Upper lobe of left lung (tissue), 4 donors: ENCODE measurements at regions not wholly inside any gene's neighbourhood (a gene's known extent, or its start where the extent isn't known, plus 50 kb on each side); places are given as distances from the start of the nearest gene placed in this dataset.

Experiments
- CTCF ChIP-seq, 6 experiments: fragments of 450-650 bp in 4 of 6; fragments of 200-600 bp in 2 of 6; sonication (generic) in 2 of 6; IDR thresholded peaks; one replicate each; pipeline ENCODE4 v1.5.1; 2016 to 2019; ENCODE audit warnings: antibody characterized with exemption in 6 of 6
- POLR2A ChIP-seq, 4 donors: fragments of 450-650 bp; IDR thresholded peaks; one replicate each; pipeline ENCODE4 v1.5.1; 2016 to 2017; ENCODE audit warnings: antibody characterized with exemption in 4 of 4, mild to moderate bottlenecking in 2 of 4
- POLR2AphosphoS5 ChIP-seq, 2 donors: sonication (generic); formaldehyde crosslinking; IDR thresholded peaks; one replicate each; pipeline ENCODE4 v1.5.1; 2017; ENCODE audit warnings: antibody characterized with exemption in 2 of 2

- TF ChIP-seq POLR2AphosphoS5 (IDR thresholded peaks at IDR 0.05) (no peak), CTCF (IDR thresholded peaks at IDR 0.05) (no peak), POLR2A (IDR thresholded peaks at IDR 0.05) (no peak)
These were observed 118.7 kb upstream of the CDK6 start for GRCh38 chr7:92955081-92955480.
